LNCaP clone FGC (cell line): ENCODE measurements at regions not wholly inside any gene's neighbourhood (a gene's known extent, or its start where the extent isn't known, plus 50 kb on each side); places are given as distances from the start of the nearest gene placed in this dataset.

Experiments
- DNase-seq: peaks from one replicate; pipeline ENCODE4 v3.0.0-alpha.2; 2011; ENCODE audit warnings: low read depth
- H3K4me3 ChIP-seq: 2 replicates; pipeline ENCODE4 v1.5.1; 2011; ENCODE audit warnings: mild to moderate bottlenecking, low read depth, low read length, control low read depth
- CTCF ChIP-seq: IDR thresholded peaks from 2 replicates; pipeline ENCODE4 v1.5.1; 2012; ENCODE audit warnings: mild to moderate bottlenecking; ENCODE audit not compliant: control insufficient read depth, insufficient read depth; ENCODE audit errors: extremely low read depth

- no peak for DNase-seq
Measured at GRCh38 chr16:5870886-5871691, 773.5 kb upstream of the EEF2KMT start.

GRCh38 chr16:5867250-5867649, 769.7 kb upstream of the EEF2KMT start:
- no peak for DNase-seq
- no peak for TF ChIP-seq CTCF
- no peak overlapping the region for H3K4me3 ChIP-seq

More at GRCh38 chr16:5870886-5871691, 773.5 kb upstream of the EEF2KMT start:
- TF ChIP-seq CTCF: no peak
- H3K4me3 ChIP-seq: no peak overlapping the region

DNA sequence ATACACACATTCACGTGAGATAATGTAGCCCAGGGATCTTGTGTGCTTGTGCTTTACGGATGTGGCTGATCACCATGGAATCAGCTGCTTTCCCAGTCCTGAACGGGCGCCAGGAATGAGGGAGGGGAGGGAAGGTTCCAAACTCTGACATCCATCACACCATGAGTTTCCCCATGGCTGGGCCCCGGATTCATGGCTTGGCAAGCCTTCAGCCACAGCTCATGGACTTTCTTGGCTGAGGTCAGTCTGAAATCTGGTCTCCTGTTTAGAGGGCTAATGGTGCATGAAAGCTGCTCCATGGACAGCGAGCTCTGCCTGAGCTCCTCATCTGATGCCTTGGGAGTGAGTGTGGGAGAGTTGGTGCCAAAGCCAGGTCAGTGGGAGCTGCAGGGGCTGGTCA, 767.6 kb upstream of the EEF2KMT start:
- H3K4me3 ChIP-seq: no peak overlapping the region
- no peak for TF ChIP-seq CTCF
- DNase-seq: no peak

GRCh38 chr16:5863071-5863606, 765.5 kb upstream of the EEF2KMT start:
- no peak for DNase-seq
- TF ChIP-seq CTCF: no peak
- no peak overlapping the region for H3K4me3 ChIP-seq

GRCh38 chr16:5862103-5862840, 764.7 kb upstream of the EEF2KMT start:
- DNase-seq: no peak
- H3K4me3 ChIP-seq: no peak overlapping the region
- no peak for TF ChIP-seq CTCF

DNA sequence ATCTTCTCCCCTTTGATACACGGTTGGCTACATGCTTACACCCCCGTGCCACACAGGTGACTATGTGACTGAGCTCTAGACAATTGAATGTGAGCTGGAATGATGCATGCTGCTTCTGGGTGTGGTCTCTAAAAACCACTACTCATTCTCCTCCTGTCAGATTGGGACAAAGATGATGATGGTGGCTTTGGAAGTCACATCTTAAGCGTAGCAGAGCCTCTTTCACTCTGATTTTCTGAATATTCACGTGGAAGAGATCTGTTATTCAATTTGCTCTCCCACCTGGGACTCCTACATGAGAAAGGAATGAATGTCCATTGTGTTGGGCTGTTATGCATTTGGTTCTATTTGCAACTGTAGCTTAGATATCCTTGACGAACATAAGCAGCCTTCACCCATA, 763.6 kb upstream of the EEF2KMT start:
- DNase-seq: no peak
- TF ChIP-seq CTCF: no peak
- no peak overlapping the region for H3K4me3 ChIP-seq
